Upper lobe of left lung (tissue), 6 donors: ENCODE measurements at regions not wholly inside any gene's neighbourhood (a gene's known extent, or its start where the extent isn't known, plus 50 kb on each side); places are given as distances from the start of the nearest gene placed in this dataset.
A peak's percentile ranks its signal among the peaks of the same experiment; 100 is the strongest.

Experiments
- ATAC-seq, 2 donors: fragments of 200-7000 bp; cut with Tn5 transposase; one replicate each; pipeline ENCODE4 v1.9.1; 2022; ENCODE audit warnings: mild to moderate bottlenecking in 2 of 2, moderate library complexity in 2 of 2; ENCODE audit not compliant: low FRiP score in 2 of 2
- DNase-seq, 2 donors: peaks; one replicate each; pipeline ENCODE4 v3.0.0-alpha.2; 2019 to 2020
- H3K27ac ChIP-seq, 4 donors: fragments of 200-600 bp; sonication (generic); one replicate each; pipeline ENCODE4 v1.5.1; 2016 to 2019
- H3K27me3 ChIP-seq, 4 donors: fragments of 200-600 bp; sonication (generic); one replicate each; pipeline ENCODE4 v1.5.1; 2017 to 2019
- H3K36me3 ChIP-seq, 4 donors: fragments of 200-600 bp; sonication (generic); one replicate each; pipeline ENCODE4 v1.5.1; 2016 to 2019
- H3K4me1 ChIP-seq, 4 donors: fragments of 200-600 bp; sonication (generic); one replicate each; pipeline ENCODE4 v1.5.1; 2018 to 2019
- H3K4me3 ChIP-seq, 4 donors: fragments of 200-600 bp; sonication (generic); one replicate each; pipeline ENCODE4 v1.5.1; 2017 to 2019; ENCODE audit warnings: mild to moderate bottlenecking in 2 of 4, moderate library complexity in 1 of 4
- H3K9me3 ChIP-seq, 4 donors: fragments of 200-600 bp; sonication (generic); one replicate each; pipeline ENCODE4 v1.5.1; 2018 to 2019
- CTCF ChIP-seq, 6 experiments: fragments of 450-650 bp in 4 of 6; fragments of 200-600 bp in 2 of 6; sonication (generic) in 2 of 6; IDR thresholded peaks; one replicate each; pipeline ENCODE4 v1.5.1; 2016 to 2019; ENCODE audit warnings: antibody characterized with exemption in 6 of 6
- EP300 ChIP-seq, 4 donors: sonication (generic); formaldehyde crosslinking; IDR thresholded peaks; one replicate each; pipeline ENCODE4 v1.5.1; 2017; ENCODE audit warnings: antibody characterized with exemption in 4 of 4, control low read depth in 2 of 4
- POLR2A ChIP-seq, 4 donors: fragments of 450-650 bp; IDR thresholded peaks; one replicate each; pipeline ENCODE4 v1.5.1; 2016 to 2017; ENCODE audit warnings: antibody characterized with exemption in 4 of 4, mild to moderate bottlenecking in 2 of 4
- POLR2AphosphoS5 ChIP-seq, 2 donors: sonication (generic); formaldehyde crosslinking; IDR thresholded peaks; one replicate each; pipeline ENCODE4 v1.5.1; 2017; ENCODE audit warnings: antibody characterized with exemption in 2 of 2
- WGBS, 2 donors: methylation state at CpG; one replicate each; pipeline ENCODE4 v1.1.5; 2017 to 2018; 5-methylcytosine and 5-hydroxymethylcytosine counted together
- donor health status: DM: no; HTN: no; CAD: no; lungs with moderate emphysema.
- donor health status: DM: no; HTN: yes; CAD: no; lungs with severe emphysema.

- Histone ChIP-seq H3K4me1 (no peaks in the 10 kb centered on the region), H3K4me3 (no peak overlapping the region), H3K27me3 (no peaks in the 10 kb centered on the region), H3K36me3 (no peaks in the 10 kb centered on the region), H3K9me3 (peaks cover 0 to 5% (median 0%) of the 10 kb centered on the region in 4 donors), H3K27ac (no peak overlapping the region)
- TF ChIP-seq CTCF (IDR thresholded peaks at IDR 0.05) (no peak), EP300 (IDR thresholded peaks at IDR 0.05) (no peak), POLR2A (IDR thresholded peaks at IDR 0.05) (no peak)
- DNase-seq (no peak), ATAC-seq (no peak)
- WGBS, 2 donors: 89% methylated on average over 3 of the region's 3 CpGs; no CpG with 5 or more reads in 1 of the 2 donors
Observed at GRCh38 chrX:39703307-39703706, 394.5 kb downstream of the BCOR start.

- Histone ChIP-seq H3K4me3 (no peak overlapping the region), H3K27me3 (no peaks in the 10 kb centered on the region), H3K36me3 (no peaks in the 10 kb centered on the region), H3K27ac (no peak overlapping the region), H3K9me3 (peaks cover 0 to 5% (median 0%) of the 10 kb centered on the region in 4 donors), H3K4me1 (no peaks in the 10 kb centered on the region)
- ATAC-seq (no peak), DNase-seq (no peak)
- WGBS, 2 donors: 86 to 92% methylated on average over 5 of the region's 5 CpGs
- TF ChIP-seq EP300 (IDR thresholded peaks at IDR 0.05) (no peak), POLR2AphosphoS5 (IDR thresholded peaks at IDR 0.05) (no peak), CTCF (IDR thresholded peaks at IDR 0.05) (no peak), POLR2A (IDR thresholded peaks at IDR 0.05) (no peak)
Observed at GRCh38 chrX:39704590-39704989, 393.2 kb downstream of the BCOR start.

- Histone ChIP-seq H3K27ac (no peak overlapping the region), H3K4me1 (no peaks in the 10 kb centered on the region), H3K27me3 (no peaks in the 10 kb centered on the region), H3K36me3 (no peaks in the 10 kb centered on the region), H3K4me3 (no peak overlapping the region), H3K9me3 (peaks cover 0 to 5% (median 0%) of the 10 kb centered on the region in 4 donors)
- TF ChIP-seq POLR2AphosphoS5 (IDR thresholded peaks at IDR 0.05) (peak in 1 of 2 donors; percentile 40), CTCF (IDR thresholded peaks at IDR 0.05) (peak; percentile 8 to 58 (median 38)), EP300 (IDR thresholded peaks at IDR 0.05) (no peak), POLR2A (IDR thresholded peaks at IDR 0.05) (no peak)
- ATAC-seq (peak; percentile 71 to 79), DNase-seq (peak in 1 of 2 donors; percentile 78)
- 13 to 20% methylated on average over 1 to 2 of the region's 2 CpGs for WGBS, 2 donors
Observed at GRCh38 chrX:39705290-39705689, 392.5 kb downstream of the BCOR start.

GRCh38 chrX:39709364-39709763, 388.4 kb downstream of the BCOR start:
- TF ChIP-seq POLR2AphosphoS5 (IDR thresholded peaks at IDR 0.05) (no peak), POLR2A (IDR thresholded peaks at IDR 0.05) (no peak), CTCF (IDR thresholded peaks at IDR 0.05) (no peak), EP300 (IDR thresholded peaks at IDR 0.05) (no peak)
- Histone ChIP-seq H3K27ac (no peak overlapping the region), H3K9me3 (no peaks in the 10 kb centered on the region), H3K36me3 (no peaks in the 10 kb centered on the region), H3K4me1 (no peaks in the 10 kb centered on the region), H3K4me3 (no peak overlapping the region), H3K27me3 (no peaks in the 10 kb centered on the region)
- WGBS, 2 donors: 100% methylated on average over 1 of the region's 1 CpG
- DNase-seq: no peak
- ATAC-seq: no peak

- no peak for DNase-seq
- TF ChIP-seq POLR2AphosphoS5 (IDR thresholded peaks at IDR 0.05) (no peak), POLR2A (IDR thresholded peaks at IDR 0.05) (no peak), EP300 (IDR thresholded peaks at IDR 0.05) (no peak), CTCF (IDR thresholded peaks at IDR 0.05) (no peak)
Observed at GRCh38 chrX:39709812-39710211, 387.9 kb downstream of the BCOR start.

More at GRCh38 chrX:39709812-39710211, 387.9 kb downstream of the BCOR start:
- WGBS, 2 donors: 75 to 87% methylated on average over 2 of the region's 2 CpGs
- no peaks in the 10 kb centered on the region for H3K4me1 ChIP-seq
- no peaks in the 10 kb centered on the region for H3K27me3 ChIP-seq
- no peak overlapping the region for H3K27ac ChIP-seq
- no peak for ATAC-seq
- H3K36me3 ChIP-seq: no peaks in the 10 kb centered on the region
- no peak overlapping the region for H3K4me3 ChIP-seq
- H3K9me3 ChIP-seq: no peaks in the 10 kb centered on the region
